Cardiac muscle cell (in vitro differentiated cells and primary cell): ENCODE measurements at regions not wholly inside any gene's neighbourhood (a gene's known extent, or its start where the extent isn't known, plus 50 kb on each side); places are given as distances from the start of the nearest gene placed in this dataset.
"Not testable (repeated sequence)": the region's sequence is repeated elsewhere in the genome, so short reads cannot be mapped to it uniquely, and the experiment has no call there.

Experiments
- DNase-seq, 2 donors: peaks; one replicate each; pipeline versions ENCODE4 v3.0.0 to v3.0.0-alpha.2; 2010 to 2017; ENCODE audit warnings: low read depth in 1 of 2, low spot score in 1 of 2
- H3K27ac ChIP-seq: fragments of 200-600 bp; sonication (generic); 2 replicates; pipeline ENCODE4 v1.5.1; 2016
- H3K27me3 ChIP-seq: fragments of 200-600 bp; sonication (generic); 2 replicates; pipeline ENCODE4 v1.6.0; 2016; ENCODE audit warnings: control low read depth
- H3K36me3 ChIP-seq: fragments of 200-600 bp; sonication (generic); 2 replicates; pipeline ENCODE4 v1.5.1; 2016; ENCODE audit warnings: control low read depth
- H3K4me1 ChIP-seq: fragments of 200-600 bp; sonication (generic); 2 replicates; pipeline ENCODE4 v1.8.1; 2017; ENCODE audit warnings: low read depth, mild to moderate bottlenecking, mixed run types
- H3K4me3 ChIP-seq: fragments of 200-600 bp; sonication (generic); 2 replicates; pipeline ENCODE4 v1.5.1; 2016; ENCODE audit warnings: mild to moderate bottlenecking
- H3K9me3 ChIP-seq: fragments of 200-600 bp; sonication (generic); 2 replicates; pipeline ENCODE4 v1.5.1; 2017; ENCODE audit warnings: low read depth, mild to moderate bottlenecking, control low read depth
- TF ChIP-seq, protein P1 (sequence below): IDR thresholded peaks from 2 replicates; pipeline ENCODE4 v1.5.1; 2012; ENCODE audit warnings: low read depth, mild to moderate bottlenecking, low read length

DNA sequence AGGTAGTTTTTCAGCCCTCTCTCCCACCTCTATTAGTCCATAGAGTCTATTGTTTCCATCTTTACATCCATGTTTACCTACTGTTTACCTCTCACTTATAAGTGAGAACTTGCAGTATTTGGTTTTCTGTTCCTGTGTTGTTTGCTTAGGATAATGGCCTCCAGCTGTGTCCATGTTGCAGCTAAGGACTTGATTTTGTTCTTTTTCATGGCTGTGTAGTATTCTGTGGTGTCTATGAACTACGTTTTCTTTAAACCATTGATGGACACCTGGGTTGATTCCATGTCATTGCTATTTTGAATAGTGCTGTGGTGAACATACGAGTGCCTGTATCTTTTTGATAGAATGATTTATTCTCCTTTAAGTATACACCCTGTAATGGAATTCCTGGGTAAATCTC lies 292.4 kb downstream of the PHF14 start:
- H3K27ac ChIP-seq: no peak overlapping the region
- H3K4me3 ChIP-seq: no peak overlapping the region
- no peaks in the 10 kb centered on the region for H3K36me3 ChIP-seq
- DNase-seq: no peak
- H3K27me3 ChIP-seq: no peaks in the 10 kb centered on the region
- H3K4me1 ChIP-seq: no peaks in the 10 kb centered on the region
- TF ChIP-seq, protein P1, sequence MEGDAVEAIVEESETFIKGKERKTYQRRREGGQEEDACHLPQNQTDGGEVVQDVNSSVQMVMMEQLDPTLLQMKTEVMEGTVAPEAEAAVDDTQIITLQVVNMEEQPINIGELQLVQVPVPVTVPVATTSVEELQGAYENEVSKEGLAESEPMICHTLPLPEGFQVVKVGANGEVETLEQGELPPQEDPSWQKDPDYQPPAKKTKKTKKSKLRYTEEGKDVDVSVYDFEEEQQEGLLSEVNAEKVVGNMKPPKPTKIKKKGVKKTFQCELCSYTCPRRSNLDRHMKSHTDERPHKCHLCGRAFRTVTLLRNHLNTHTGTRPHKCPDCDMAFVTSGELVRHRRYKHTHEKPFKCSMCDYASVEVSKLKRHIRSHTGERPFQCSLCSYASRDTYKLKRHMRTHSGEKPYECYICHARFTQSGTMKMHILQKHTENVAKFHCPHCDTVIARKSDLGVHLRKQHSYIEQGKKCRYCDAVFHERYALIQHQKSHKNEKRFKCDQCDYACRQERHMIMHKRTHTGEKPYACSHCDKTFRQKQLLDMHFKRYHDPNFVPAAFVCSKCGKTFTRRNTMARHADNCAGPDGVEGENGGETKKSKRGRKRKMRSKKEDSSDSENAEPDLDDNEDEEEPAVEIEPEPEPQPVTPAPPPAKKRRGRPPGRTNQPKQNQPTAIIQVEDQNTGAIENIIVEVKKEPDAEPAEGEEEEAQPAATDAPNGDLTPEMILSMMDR: no peak
- H3K9me3 ChIP-seq: no peaks in the 10 kb centered on the region

DNA sequence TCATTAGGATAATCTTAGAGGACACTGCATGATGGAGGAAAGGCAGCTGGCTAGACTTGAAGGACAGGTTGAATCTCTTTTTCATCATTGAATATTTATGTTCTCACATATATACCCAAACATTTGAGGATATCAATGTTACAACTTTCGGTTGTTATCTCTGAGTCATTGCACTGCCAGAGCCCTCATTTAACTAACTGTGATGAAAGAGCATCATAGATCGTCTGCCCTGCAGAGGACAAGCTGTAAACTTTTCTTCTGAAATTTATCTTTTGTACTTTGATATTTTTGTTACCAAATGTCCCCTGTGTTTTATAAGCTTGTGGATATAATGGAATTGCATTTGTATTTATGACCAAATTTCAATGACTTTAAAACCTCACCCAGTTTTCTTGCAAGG lies 298.7 kb downstream of the PHF14 start:
- no peak for DNase-seq
- no peak overlapping the region for H3K27ac ChIP-seq
- H3K9me3 ChIP-seq: no peaks in the 10 kb centered on the region
- no peak overlapping the region for H3K4me3 ChIP-seq
- no peaks in the 10 kb centered on the region for H3K4me1 ChIP-seq
- H3K36me3 ChIP-seq: no peaks in the 10 kb centered on the region
- no peaks in the 10 kb centered on the region for H3K27me3 ChIP-seq
- TF ChIP-seq, protein P1: no peak

DNA sequence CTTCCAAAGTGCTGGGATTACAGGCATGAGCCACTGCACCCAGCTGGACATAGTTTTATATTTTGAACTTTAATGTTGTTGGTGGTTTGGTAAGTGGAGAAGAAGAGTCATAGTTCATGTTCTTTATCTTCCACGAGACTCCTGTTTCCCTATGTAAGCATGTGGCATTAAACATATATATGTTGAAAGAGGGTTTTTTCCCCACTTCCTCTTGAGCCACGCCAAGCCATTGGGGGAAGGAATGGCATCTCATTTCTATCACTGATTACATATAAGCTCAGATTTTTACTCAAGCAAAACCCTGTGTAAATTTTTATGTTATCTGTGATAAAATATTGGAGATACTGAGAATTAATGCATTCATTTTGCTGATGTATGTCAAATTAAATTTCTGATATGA lies 300.4 kb downstream of the PHF14 start:
- TF ChIP-seq, protein P1: no peak
- Histone ChIP-seq H3K9me3 (no peaks in the 10 kb centered on the region), H3K4me1 (no peaks in the 10 kb centered on the region), H3K36me3 (no peaks in the 10 kb centered on the region), H3K27me3 (no peaks in the 10 kb centered on the region), H3K4me3 (no peak overlapping the region), H3K27ac (no peak overlapping the region)
- no peak for DNase-seq

DNA sequence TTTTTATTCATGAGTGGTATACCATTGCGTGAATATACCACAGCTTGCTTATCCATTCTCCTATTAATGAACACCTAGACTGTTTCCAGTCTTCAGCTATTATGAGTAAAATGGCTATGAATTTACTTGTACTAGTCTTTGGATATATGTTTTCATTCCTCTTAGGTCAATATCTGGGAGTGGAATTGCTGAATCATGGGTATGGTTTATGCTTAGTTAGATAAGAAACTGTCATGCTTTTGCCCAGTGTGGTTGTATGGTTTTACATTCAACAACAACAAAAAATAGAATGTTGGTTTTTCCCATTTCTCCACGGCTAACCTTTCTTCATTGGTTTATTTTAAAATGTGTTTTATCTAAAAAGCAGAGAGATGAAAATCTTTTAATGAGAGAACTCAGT lies 308.3 kb downstream of the PHF14 start:
- Histone ChIP-seq H3K36me3 (no peaks in the 10 kb centered on the region), H3K9me3 (no peaks in the 10 kb centered on the region), H3K27ac (no peak overlapping the region), H3K4me3 (no peak overlapping the region), H3K27me3 (no peaks in the 10 kb centered on the region), H3K4me1 (no peaks in the 10 kb centered on the region)
- TF ChIP-seq, protein P1: no peak
- no peak for DNase-seq

DNA sequence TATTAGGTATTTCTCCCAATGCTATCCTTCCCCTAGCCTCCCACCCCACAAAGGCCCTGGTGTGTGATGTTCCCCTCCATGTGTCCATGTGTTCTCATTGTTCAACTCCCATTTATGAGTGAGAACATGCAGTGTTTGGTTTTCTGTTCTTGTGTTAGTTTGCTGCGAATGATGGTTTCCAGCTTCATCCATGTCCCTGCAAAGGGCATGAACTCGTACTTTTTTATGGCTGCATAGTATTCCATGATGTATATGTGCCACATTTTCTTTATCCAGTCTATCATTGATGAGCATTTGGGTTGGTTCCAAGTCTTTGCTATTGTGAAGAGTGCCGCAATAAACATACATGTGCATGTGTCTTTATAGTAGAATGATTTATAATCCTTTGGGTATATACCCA lies 309.9 kb downstream of the PHF14 start:
- not testable (repeated sequence) for H3K27ac ChIP-seq, H3K4me1 ChIP-seq, H3K36me3 ChIP-seq, H3K4me3 ChIP-seq, DNase-seq, H3K9me3 ChIP-seq, H3K27me3 ChIP-seq

DNA sequence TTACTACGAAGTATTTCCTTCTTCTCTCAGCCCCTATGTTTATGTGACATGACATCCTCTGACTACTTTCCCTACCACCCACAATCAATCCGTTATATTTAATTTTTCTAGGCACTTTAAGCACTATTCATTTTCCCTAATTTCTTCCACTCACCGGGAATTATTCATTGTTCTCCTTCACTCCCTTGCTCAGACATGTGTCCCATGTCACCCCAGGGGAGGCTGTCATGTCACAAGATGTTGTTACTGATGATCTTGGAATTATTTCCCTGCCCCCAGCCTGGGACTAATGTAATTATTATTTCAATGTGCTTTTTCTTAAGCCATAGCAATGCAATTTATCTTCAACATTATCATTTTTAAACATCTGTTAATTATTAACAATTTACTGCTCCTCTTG lies 317.2 kb downstream of the PHF14 start:
- H3K27ac ChIP-seq: no peak overlapping the region
- no peak for DNase-seq
- TF ChIP-seq, protein P1: no peak

More for the DNA sequence above, 317.2 kb downstream of the PHF14 start:
- H3K4me3 ChIP-seq: no peak overlapping the region
- H3K4me1 ChIP-seq: peaks cover 5% of the 10 kb centered on the region
- H3K9me3 ChIP-seq: no peaks in the 10 kb centered on the region
- H3K36me3 ChIP-seq: no peaks in the 10 kb centered on the region
- no peaks in the 10 kb centered on the region for H3K27me3 ChIP-seq
